B cell (primary cell): ENCODE measurements at regions not wholly inside any gene's neighbourhood (a gene's known extent, or its start where the extent isn't known, plus 50 kb on each side); places are given as distances from the start of the nearest gene placed in this dataset.

ENCODE experiments used
- ATAC-seq: fragments of 200-7000 bp; cut with Tn5 transposase; one replicate; pipeline ENCODE4 v1.10.0; 2021; ENCODE audit warnings: low read depth, mild to moderate bottlenecking, moderate number of reproducible peaks, moderate library complexity
- CTCF ChIA-PET: fragments of 350-600 bp; sonication (Branson Sonifier 250); formaldehyde crosslinking; loops from one replicate; lab custom pipeline; 2021; ENCODE audit warnings: antibody characterized with exemption, inconsistent platforms; lab: Charles Lee
- POLR2A ChIA-PET: fragments of 350-600 bp; sonication (Branson Sonifier 250); formaldehyde crosslinking; loops from one replicate; lab custom pipeline; 2021; ENCODE audit warnings: antibody characterized with exemption; lab: Charles Lee
- DNase-seq: peaks from one replicate; pipeline ENCODE4 v3.0.0; 2013
- H2AFZ ChIP-seq: 2 replicates; pipeline ENCODE4 v1.6.1; 2012; ENCODE audit warnings: mild to moderate bottlenecking, low read depth, low read length; ENCODE audit not compliant: insufficient read depth, poor library complexity, severe bottlenecking
- H3K27ac ChIP-seq, 2 donors: 1 replicate in 1 of 2; 2 replicates in 1 of 2; pipeline ENCODE4 v1.5.1; 2012 to 2013; ENCODE audit warnings: low read length in 2 of 2, mild to moderate bottlenecking in 2 of 2, moderate library complexity in 1 of 2
- H3K27me3 ChIP-seq, 4 experiments: fragments of 200-600 bp in 1 of 4; sonication (generic) in 1 of 4; replicated peaks in 1 of 4; 1 replicate in 2 of 4; 2 replicates in 2 of 4; pipeline versions ENCODE4 v1.6.1 to v1.7.0; 2013 to 2016; ENCODE audit warnings: low read length in 3 of 4, mild to moderate bottlenecking in 2 of 4, mixed read lengths in 1 of 4, moderate library complexity in 1 of 4; ENCODE audit not compliant: insufficient read depth in 4 of 4, control insufficient read depth in 3 of 4; ENCODE audit errors: control extremely low read depth in 1 of 4
- H3K36me3 ChIP-seq, 2 experiments: replicated peaks in 1 of 2; 1 replicate in 1 of 2; 2 replicates in 1 of 2; pipeline versions ENCODE4 v1.6.1 to v1.7.1; 2013; ENCODE audit warnings: low read length in 1 of 2; ENCODE audit not compliant: insufficient read depth in 2 of 2, control insufficient read depth in 1 of 2; ENCODE audit errors: control extremely low read depth in 1 of 2, extremely low read depth in 1 of 2
- H3K4me1 ChIP-seq, 2 donors: fragments of 200-600 bp in 1 of 2; sonication (generic) in 1 of 2; 1 replicate in 1 of 2; 2 replicates in 1 of 2; pipeline versions ENCODE4 v1.5.1 to v1.6.1; 2013 to 2017; ENCODE audit warnings: low read length in 2 of 2; ENCODE audit not compliant: control insufficient read depth in 2 of 2, insufficient read depth in 2 of 2
- H3K4me2 ChIP-seq: replicated peaks from 2 replicates; pipeline ENCODE3; 2012; ENCODE audit warnings: mild to moderate bottlenecking, low read depth, low read length; ENCODE audit not compliant: poor library complexity, severe bottlenecking
- H3K4me3 ChIP-seq, 5 experiments: fragments of 200-600 bp in 1 of 5; sonication (generic) in 1 of 5; 1 replicate in 3 of 5; 2 replicates in 2 of 5; pipeline versions ENCODE4 v1.5.1 to v1.7.0; 2011 to 2016; ENCODE audit warnings: low read length in 4 of 5, mild to moderate bottlenecking in 4 of 5, low read depth in 2 of 5, control low read depth in 1 of 5, moderate library complexity in 1 of 5; ENCODE audit not compliant: insufficient read depth in 1 of 5; ENCODE audit errors: control extremely low read depth in 1 of 5, extremely low read depth in 1 of 5
- H3K79me2 ChIP-seq: fragments of 200-600 bp; sonication (generic); one replicate; pipeline ENCODE4 v1.6.0; 2016; ENCODE audit warnings: low read length; ENCODE audit not compliant: control insufficient read depth, insufficient read depth
- H3K9ac ChIP-seq: fragments of 200-600 bp; sonication (generic); 2 replicates; pipeline ENCODE4 v1.6.1; 2017; ENCODE audit warnings: mild to moderate bottlenecking, low read length, moderate library complexity
- H3K9me3 ChIP-seq, 3 donors: one replicate each; pipeline versions ENCODE4 v1.6.1 to v1.7.1; 2013; ENCODE audit warnings: low read length in 2 of 3; ENCODE audit not compliant: control insufficient read depth in 2 of 3, insufficient read depth in 1 of 3; ENCODE audit errors: control extremely low read depth in 1 of 3
- H4K20me1 ChIP-seq: 2 replicates; pipeline ENCODE4 v1.6.0; 2012; ENCODE audit warnings: mild to moderate bottlenecking, low read length; ENCODE audit not compliant: insufficient read depth, control insufficient read depth, poor library complexity, severe bottlenecking
- H3K27ac Mint-ChIP-seq: one replicate; pipeline ENCODE4 v1.8.0; 2021; ENCODE audit warnings: mixed read lengths
- H3K27me3 Mint-ChIP-seq: one replicate; pipeline ENCODE4 v1.8.0; 2021; ENCODE audit warnings: mixed read lengths
- H3K4me1 Mint-ChIP-seq: one replicate; pipeline ENCODE4 v1.8.0; 2021; ENCODE audit warnings: mixed read lengths
- H3K4me3 Mint-ChIP-seq: one replicate; pipeline ENCODE4 v1.8.0; 2021; ENCODE audit warnings: mixed read lengths
- H3K9me3 Mint-ChIP-seq: one replicate; pipeline ENCODE4 v1.8.0; 2022; ENCODE audit warnings: mixed read lengths; ENCODE audit not compliant: insufficient read depth
- CTCF ChIP-seq: fragments of 200-600 bp; IDR thresholded peaks from one replicate; pipeline ENCODE4 v1.8.0; 2022; ENCODE audit warnings: antibody characterized with exemption, mild to moderate bottlenecking
- EZH2 ChIP-seq: IDR thresholded peaks from 2 replicates; pipeline ENCODE4 v1.6.1; 2012; ENCODE audit warnings: borderline replicate concordance, low read depth, mild to moderate bottlenecking, moderate library complexity, low read length; ENCODE audit not compliant: insufficient read depth, poor library complexity, severe bottlenecking
- WGBS: methylation state at CpG from one replicate; pipeline ENCODE4 v1.1.5; 2013; ENCODE audit warnings: missing lambda C conversion rate; ENCODE audit not compliant: insufficient coverage; 5-methylcytosine and 5-hydroxymethylcytosine counted together
- intact Hi-C: fragments of 100-400 bp; cut with micrococcal nuclease; formaldehyde crosslinking; loops from one replicate; pipeline ENCODE4 v1.10.0; 2022

GRCh38 chr1:188988589-188988988 lies 1489.1 kb downstream of the BRINP3 start:
- WGBS = 89% methylated on average over 1 of the region's 3 CpGs
- Mint-ChIP-seq H3K4me3 (no peak overlapping the region), H3K27ac (no peak overlapping the region), H3K27me3 (no peaks in the 10 kb centered on the region), H3K9me3 (no peaks in the 10 kb centered on the region), H3K4me1 (no peaks in the 10 kb centered on the region)
- POLR2A ChIA-PET = no interaction called here
- Histone ChIP-seq H3K9ac (no peak overlapping the region), H3K4me1 (no peaks in the 10 kb centered on the region), H4K20me1 (no peaks in the 10 kb centered on the region), H3K4me2 (no peak overlapping the region), H2AFZ (no peak overlapping the region), H3K27ac (no peak overlapping the region), H3K4me3 (no peak overlapping the region), H3K27me3 (no peaks in the 10 kb centered on the region), H3K9me3 (peaks cover 0 to 14% (median 0%) of the 10 kb centered on the region in 3 donors), H3K79me2 (no peaks in the 10 kb centered on the region), H3K36me3 (no peaks in the 10 kb centered on the region)
- TF ChIP-seq EZH2 (no peak), CTCF (no peak)
- CTCF ChIA-PET = no interaction called here
- no peak for DNase-seq
- intact Hi-C loops = no loop called here
- ATAC-seq = no peak

GRCh38 chr1:188991221-188991930 lies 1486.3 kb downstream of the BRINP3 start:
- ChIA-PET POLR2A (no interaction called here), CTCF (no interaction called here)
- H3K9me3 ChIP-seq = peaks cover 0 to 9% (median 0%) of the 10 kb centered on the region in 3 donors
- no peaks in the 10 kb centered on the region for H3K27me3 ChIP-seq
- DNase-seq (no peak), ATAC-seq (no peak)
- H3K27ac Mint-ChIP-seq = no peak overlapping the region
- H3K27ac ChIP-seq = no peak overlapping the region
- no peaks in the 10 kb centered on the region for H3K79me2 ChIP-seq
- no peaks in the 10 kb centered on the region for H3K4me1 ChIP-seq
- WGBS = no CpG with 5 or more reads among the region's 2 CpGs
- no peak overlapping the region for H3K4me2 ChIP-seq
- H3K36me3 ChIP-seq = no peaks in the 10 kb centered on the region
- no peaks in the 10 kb centered on the region for H4K20me1 ChIP-seq
- TF ChIP-seq EZH2 (no peak), CTCF (no peak)
- H2AFZ ChIP-seq = no peak overlapping the region
- no peaks in the 10 kb centered on the region for H3K27me3 Mint-ChIP-seq
- H3K4me3 Mint-ChIP-seq = no peak overlapping the region
- H3K4me3 ChIP-seq = no peak overlapping the region
- H3K9me3 Mint-ChIP-seq = no peaks in the 10 kb centered on the region
- intact Hi-C loops = no loop called here
- H3K4me1 Mint-ChIP-seq = no peaks in the 10 kb centered on the region
- no peak overlapping the region for H3K9ac ChIP-seq
